Erythroblast (primary cell): ENCODE measurements at regions not wholly inside any gene's neighbourhood (a gene's known extent, or its start where the extent isn't known, plus 50 kb on each side); places are given as distances from the start of the nearest gene placed in this dataset.

Experiments
- DNase-seq, 2 experiments: peaks; one replicate each; lab custom pipeline; 2025; lab: John Stamatoyannopoulos, UW
- GATA1 ChIP-seq: IDR thresholded peaks from 2 replicates; pipeline ENCODE4 v1.6.1; 2011; ENCODE audit warnings: low read depth, mild to moderate bottlenecking, control low read depth, low read length, moderate library complexity
- POLR2A ChIP-seq: IDR thresholded peaks from 2 replicates; pipeline ENCODE4 v1.6.1; 2011; ENCODE audit warnings: mild to moderate bottlenecking, low read length

DNA sequence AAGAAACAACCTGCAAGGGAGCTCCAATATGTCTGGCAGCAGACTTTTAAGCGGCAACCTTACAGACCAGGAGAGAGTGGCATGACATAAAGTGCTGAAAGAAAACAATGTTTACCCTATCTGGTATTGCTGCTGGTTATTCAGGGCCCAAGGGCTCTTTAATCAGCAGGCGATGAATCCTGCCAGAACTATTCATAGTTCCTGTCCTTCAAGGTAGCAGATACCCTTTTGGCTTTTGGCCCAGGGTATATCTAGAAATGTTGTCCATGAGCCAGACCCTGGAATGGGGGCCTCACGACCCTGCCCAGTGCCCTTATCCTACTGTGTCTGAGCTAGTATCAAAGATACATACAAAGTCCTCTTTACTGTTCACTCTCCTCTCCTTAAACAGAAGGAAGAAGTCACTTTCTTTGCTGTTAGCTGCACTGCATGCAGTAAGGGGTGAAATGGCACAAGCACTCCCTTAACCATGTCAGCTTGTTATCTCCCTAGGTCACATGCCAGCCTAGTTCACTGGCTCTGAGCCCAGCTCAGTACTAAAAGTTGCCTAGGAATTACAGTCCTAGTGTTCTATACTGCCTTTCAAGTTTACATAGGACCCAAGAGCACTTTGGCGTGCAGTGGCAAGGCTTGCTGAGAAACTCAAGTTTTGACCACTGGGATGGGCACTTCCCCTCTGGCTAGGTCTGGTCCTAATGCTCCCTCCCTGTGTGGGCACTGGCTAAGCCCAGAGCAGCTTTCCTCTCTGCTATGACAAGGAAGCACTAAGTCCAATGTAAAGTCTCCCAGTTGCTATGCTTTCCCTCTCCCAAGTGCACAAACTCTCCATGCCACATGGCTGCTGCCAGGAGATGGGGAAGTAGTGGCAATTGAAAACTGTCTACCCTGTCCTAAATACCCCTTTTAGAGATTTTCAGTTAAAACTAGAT is 122.0 kb downstream of the HTR1B start:
- no peak for TF ChIP-seq GATA1
- TF ChIP-seq POLR2A = no peak
- peak; percentile 84 to 91 for DNase-seq

DNA sequence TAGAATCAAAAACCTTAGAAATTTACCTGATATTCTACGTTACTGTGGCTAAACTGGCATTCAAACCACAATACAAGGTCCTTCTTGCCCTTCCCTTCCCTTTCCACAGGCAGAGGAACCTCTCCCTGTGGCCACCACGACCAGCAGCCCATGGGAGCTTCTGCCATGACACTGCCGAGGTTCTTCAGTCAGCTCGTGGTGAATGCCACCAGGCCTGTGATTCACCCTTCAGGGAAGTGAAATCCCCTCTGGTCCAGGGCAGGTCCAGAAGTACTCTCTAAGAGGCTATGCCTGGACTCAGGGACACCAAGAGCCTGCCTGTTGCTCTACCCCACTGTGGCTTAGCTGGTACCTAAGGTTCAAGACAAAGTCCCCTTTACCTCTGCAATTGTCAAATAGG is 123.0 kb downstream of the HTR1B start:
- no peak for TF ChIP-seq POLR2A
- TF ChIP-seq GATA1 = no peak
- DNase-seq = no peak

DNA sequence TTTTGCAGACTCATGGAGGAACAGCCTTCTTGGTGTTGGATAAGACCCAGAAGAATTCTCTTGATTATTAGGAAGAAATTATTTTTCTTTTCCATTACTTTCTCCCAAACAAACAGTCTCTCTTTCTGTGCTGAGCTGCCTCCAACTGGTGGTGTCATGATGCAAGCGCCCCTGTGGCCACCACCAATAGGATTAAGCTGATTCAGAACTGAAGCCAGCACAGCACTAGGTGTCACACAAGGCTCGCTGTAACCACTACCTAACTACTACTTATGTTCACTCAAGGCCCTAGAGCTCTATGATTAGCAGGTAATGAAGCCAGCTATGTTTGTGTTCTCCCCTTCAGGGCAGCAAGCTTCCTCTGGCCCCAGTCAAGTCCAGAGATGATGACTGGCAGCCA is 123.4 kb downstream of the HTR1B start:
- TF ChIP-seq POLR2A (no peak), GATA1 (no peak)

DNA sequence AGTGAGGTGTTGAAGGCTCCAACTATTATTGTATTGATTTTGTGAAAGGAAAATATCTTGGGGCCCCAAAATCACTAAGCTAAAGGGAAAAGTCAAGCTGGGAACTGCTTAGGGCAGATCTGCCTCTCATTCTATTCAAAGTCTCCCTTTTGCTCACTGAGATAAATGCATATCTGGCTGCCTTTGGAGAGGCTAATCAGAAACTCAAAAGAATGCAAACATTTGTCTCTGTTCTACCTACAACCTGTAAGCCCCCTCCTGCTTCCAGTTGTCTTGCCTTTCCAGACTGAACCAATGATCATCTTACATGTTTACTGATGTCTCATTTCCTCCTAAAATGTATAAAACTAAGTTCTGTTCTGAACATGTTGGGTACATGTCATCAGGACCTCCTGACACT is 125.9 kb downstream of the HTR1B start:
- DNase-seq = no peak
- TF ChIP-seq GATA1 (no peak), POLR2A (no peak)

More for the DNA sequence above, 123.4 kb downstream of the HTR1B start:
- peak; percentile 14 to 24 for DNase-seq

DNA sequence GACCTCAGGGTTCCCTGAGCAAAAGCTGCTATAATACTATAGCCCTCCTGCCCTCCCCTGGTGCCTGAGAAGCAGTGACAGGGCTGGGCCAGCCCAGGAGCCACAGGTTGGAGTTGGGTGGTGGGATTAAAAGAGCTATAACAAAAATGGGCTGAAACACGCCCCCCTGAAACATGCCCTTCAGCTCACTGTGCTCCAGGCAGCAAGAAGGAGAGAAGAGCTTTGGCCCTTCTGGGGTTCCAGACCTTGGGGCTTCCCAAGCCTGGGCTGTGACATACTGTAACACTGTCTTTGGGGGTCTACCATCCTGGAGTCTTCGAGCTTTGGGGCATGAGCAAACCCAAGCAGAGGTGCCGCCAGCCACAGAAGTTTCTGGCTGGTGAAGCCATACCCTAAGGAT is 129.2 kb downstream of the HTR1B start:
- no peak for TF ChIP-seq GATA1
- TF ChIP-seq POLR2A = no peak
- DNase-seq = no peak

DNA sequence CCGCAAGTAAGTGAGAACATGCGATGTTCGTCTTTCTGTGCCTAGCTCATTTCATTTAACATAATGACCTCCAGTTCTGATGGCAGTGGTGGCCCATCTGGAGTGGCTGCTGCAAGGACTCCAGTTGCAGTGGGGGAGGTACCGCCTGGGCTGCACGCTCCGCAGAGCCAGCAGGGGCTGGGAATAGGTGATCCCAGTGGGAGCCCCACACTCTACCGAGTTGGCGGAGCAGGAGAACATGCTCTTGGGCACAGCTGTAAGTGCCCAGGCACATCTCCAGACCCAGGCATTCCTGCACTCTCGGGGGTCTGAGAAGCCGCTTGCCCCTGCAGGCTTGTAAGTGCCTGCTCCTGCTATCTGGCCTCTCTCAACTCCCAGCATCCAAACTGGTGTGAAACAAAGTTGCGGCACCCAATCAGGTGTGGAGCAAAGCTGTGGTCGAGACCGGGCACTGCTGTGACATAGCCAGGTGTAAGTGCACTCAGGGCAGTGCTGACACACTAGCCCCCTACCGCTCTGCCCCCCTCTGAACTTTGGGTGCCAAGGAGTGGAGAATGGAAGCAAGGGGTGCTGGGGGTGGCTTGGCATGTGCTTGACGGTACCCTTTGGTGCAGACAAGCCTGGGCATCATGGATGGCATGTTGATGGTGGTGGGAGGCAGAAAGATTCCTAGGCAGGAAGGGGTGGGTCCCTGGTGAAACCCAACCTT is 130.2 kb downstream of the HTR1B start:
- DNase-seq = no peak
- TF ChIP-seq GATA1 = no peak
- no peak for TF ChIP-seq POLR2A

DNA sequence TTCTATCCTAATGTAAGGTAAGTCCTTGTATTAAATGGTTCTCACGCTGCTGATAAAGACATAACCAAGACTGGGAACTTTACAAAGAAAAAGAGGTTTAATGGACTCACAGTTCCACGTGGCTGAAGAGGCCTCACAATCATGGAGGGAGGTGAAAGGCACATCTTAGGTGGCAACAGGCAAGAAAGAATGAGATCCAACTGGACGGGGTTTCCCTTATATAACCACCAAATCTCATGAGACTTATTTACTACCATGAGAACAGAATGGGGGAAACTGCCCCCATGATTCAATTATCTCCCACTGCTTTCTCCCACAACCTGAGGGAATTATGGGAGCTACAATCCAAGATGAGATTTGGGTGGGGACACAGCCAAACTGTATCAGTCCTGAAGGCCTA is 136.6 kb downstream of the HTR1B start:
- TF ChIP-seq POLR2A (no peak), GATA1 (no peak)
- no peak for DNase-seq

DNA sequence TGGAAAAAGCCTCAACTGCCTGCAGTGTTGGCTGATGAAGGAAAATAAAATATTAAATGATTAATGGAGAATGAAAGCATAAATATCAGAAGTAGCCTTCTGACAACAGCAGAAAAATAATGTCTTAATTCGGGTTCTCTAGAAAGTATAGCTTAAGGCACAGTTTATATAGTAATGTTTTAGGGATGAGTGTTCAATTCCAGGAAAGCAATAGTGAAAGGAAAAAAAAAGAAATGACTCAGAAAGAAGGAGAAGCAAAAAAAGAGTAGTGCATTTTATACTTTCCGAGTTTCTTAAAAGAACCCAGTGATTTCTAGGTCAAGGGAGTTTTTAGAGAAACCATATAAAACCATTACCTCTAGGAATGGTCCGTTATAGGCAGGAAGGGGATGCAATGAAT is 137.3 kb downstream of the HTR1B start:
- TF ChIP-seq GATA1 (no peak), POLR2A (no peak)
- DNase-seq = no peak

DNA sequence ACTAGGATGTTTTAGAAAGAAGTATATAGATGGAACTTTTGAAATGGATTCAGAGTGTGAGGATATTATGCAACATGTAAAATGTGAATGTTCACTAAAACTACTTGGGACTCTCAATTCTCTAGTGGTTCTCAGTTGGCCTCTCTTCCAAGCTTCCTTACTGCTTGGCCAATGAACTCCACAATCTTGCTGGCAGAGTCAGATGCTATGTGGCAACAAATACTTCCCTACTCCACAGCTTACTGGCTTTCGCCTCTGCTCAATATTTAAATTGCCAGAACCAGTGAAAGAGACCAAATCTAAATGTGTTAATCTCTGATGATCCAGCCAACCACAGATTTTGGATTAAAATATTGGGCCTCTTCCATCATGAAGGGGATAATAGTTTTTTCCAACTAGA is 138.4 kb downstream of the HTR1B start:
- DNase-seq = no peak
- TF ChIP-seq GATA1 (no peak), POLR2A (no peak)

DNA sequence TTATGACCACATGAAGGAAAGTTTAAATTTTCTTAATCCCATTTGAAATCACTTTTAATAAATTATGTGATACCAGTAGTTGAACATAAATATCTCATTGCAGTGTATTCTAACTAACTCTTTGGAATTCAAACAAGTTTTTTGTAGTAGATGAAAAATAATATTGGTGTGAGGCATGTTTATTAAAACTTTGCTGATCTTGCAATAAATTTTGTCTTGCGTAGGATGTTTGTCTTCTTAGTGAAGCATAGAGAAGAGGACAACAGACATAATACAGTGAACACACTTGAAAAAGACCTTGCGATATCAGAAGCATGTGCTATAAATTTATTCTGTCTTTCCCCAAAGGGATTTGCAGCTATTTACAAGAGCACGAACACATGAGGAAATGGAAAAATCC is 140.7 kb downstream of the HTR1B start:
- TF ChIP-seq GATA1 (no peak), POLR2A (no peak)

DNA sequence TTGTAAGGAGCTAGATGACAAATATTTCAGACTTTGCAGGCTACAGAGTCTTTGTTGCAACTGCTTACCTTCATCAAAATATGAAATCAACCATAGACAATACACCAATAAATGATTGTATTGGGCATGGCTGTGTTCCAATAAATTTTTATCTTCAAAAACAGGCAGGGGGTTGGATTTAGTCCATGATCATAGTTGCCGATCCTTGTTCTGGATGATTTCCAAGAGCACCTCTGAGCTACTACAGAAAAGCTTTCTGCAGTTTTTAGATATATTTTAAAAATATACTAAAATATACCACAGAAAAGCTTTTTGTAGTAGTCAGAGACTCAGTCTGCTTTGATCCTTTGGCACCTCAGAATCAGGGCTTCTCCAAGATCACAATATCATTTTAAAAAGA is 145.0 kb downstream of the HTR1B start:
- TF ChIP-seq GATA1 = no peak
- TF ChIP-seq POLR2A = no peak
- peak; percentile 28 to 74 for DNase-seq

More for the DNA sequence above, 140.7 kb downstream of the HTR1B start:
- DNase-seq = no peak

DNA sequence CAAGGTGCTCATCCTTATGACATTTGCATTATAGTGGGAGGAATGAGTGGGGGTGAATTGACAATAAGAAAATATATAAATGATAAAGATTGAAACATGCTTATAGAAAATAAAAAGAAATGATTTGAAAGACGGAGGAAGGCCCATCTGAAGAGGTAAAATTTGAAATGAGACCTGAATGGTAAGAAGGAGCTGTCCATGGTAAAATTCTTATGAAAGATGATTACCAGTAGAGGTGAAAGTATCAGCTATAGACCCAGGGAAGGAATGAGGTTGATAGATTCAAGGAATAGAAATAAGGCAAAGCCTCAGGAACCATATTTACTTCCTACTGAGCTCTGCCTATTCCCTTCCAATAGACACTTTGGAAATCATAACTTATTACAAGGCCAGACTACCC is 149.7 kb downstream of the HTR1B start:
- no peak for TF ChIP-seq POLR2A
- TF ChIP-seq GATA1 = no peak

DNA sequence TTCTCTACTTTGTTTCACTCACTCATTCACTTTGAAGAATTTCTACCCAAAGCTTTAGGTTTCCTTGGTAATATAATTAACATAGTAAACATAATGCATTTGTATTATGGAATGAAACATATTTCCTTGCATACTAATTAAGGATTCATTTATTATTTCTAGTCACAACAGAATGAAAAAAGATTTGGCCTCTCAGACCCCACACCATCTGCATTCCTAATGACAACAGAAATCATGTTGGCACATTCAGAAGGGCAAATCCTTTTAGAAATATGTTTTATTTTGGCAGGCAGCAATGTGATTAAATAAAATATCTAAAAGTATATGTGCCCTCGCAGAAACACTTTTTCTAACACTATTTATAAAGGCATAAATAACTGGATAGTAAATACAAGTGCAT is 163.4 kb downstream of the HTR1B start:
- no peak for DNase-seq

More for the DNA sequence above, 149.7 kb downstream of the HTR1B start:
- no peak for DNase-seq

DNA sequence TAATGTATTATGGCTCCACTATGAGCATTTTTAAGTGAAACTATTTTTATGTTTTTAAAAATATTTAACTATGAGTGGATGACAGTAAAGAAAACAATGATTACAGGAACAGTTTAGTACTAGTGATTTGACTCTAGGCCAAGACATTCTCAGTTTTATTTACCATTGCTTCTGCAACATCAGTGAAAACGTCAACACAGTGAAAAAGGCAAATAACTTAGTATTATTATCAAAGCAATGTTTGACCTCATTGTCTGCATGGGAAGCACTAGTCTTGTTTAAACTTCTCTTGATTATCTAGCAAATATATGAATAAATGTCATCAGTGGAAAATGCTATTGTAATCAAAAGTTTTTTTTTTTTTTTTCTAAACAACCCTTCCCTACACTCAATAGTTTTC is 165.0 kb downstream of the HTR1B start:
- no peak for TF ChIP-seq POLR2A
- TF ChIP-seq GATA1 = no peak
- no peak for DNase-seq

More for the DNA sequence above, 163.4 kb downstream of the HTR1B start:
- TF ChIP-seq GATA1 (no peak), POLR2A (no peak)

DNA sequence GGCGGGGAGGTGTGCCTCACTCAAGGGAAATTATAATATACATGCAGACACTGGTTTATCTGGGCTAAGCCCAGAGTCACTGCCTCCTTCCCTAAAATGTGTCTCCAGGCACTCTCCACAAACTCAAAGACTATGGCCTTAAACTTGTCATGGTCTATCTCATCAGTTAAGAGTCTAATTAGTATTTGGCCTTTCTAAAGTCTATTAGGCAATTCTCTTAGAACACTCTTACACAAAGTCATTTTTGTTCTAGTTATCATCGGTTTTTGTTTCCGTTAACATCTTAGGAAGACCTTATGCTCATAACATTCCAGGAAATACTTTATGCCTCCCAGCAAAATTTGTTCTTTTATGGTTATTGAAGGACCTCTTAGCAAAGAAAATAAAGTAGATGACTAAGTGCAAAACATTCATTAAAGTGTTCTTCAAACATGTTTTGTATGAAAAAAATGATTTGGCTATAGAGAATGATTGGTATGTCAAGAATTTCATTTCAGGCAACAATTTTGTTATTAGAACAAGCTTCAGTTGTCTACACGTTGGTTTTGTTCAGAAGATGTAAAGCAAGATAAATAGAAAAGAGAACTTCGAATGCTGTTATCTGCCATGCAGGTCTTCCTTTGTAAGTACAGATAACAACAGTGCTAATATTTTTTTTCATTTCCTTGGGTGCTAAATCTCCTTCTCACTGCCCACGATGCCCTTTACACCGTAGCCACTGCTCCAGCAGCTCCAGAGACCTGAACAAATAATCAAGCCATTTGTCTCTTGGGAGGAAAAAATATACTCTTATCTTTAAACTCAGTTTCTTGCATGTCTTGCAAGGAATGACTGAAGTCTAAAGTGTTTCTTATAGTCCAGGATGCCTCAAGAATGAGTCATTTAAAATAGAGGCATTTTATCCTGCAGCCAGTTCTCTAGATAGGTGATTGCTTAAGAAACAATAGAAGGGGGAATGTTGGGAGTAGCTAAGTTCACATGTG is 170.4 kb downstream of the HTR1B start:
- no peak for TF ChIP-seq POLR2A
- no peak for TF ChIP-seq GATA1
- DNase-seq = peak; percentile 35 to 73
